Endothelial cell of umbilical vein (primary cell): ENCODE measurements at regions not wholly inside any gene's neighbourhood (a gene's known extent, or its start where the extent isn't known, plus 50 kb on each side); places are given as distances from the start of the nearest gene placed in this dataset.
A peak's percentile ranks its signal among the peaks of the same experiment; 100 is the strongest.

Source experiments
- BruUV-seq: library from RNA; stranded (reverse); fragments of 400-500 nt; replicated peaks from 2 replicates; lab custom pipeline; 2021; lab: Mats Ljungman, UMichigan
- CTCF ChIA-PET: fragments of 300-600, 350-600 bp; sonication (Branson Sonifier 250); formaldehyde crosslinking; loops from one replicate; lab custom pipeline; 2021; ENCODE audit warnings: antibody characterized with exemption, inconsistent platforms; lab: Charles Lee
- POLR2A ChIA-PET: fragments of 300-600, 350-600 bp; sonication (Branson Sonifier 250); formaldehyde crosslinking; loops from one replicate; lab custom pipeline; 2021; ENCODE audit warnings: antibody characterized with exemption, inconsistent platforms; lab: Charles Lee
- DNase-seq: peaks from one replicate; pipeline ENCODE4 v3.0.0-alpha.2; 2011; ENCODE audit warnings: low read depth, low spot score
- FAIRE-seq: peaks from 2 replicates; lab custom pipeline; 2011; peaks lifted over from hg19 to GRCh38; lab: Jason Lieb, UNC
- H2AFZ ChIP-seq: 2 replicates; pipeline ENCODE4 v1.6.0; 2012; ENCODE audit warnings: low read depth, low read length, control low read depth, inconsistent platforms
- H3K27ac ChIP-seq: 2 replicates; pipeline ENCODE4 v1.5.1; 2011; ENCODE audit warnings: low read depth, mild to moderate bottlenecking, control low read depth, low read length, moderate library complexity; ENCODE audit not compliant: insufficient read depth
- H3K27me3 ChIP-seq, 2 experiments: 2 replicates each; pipeline versions ENCODE4 v1.6.0 to v1.6.1; 2011; ENCODE audit warnings: low read length in 2 of 2, mixed read lengths in 1 of 2; ENCODE audit not compliant: control insufficient read depth in 2 of 2, insufficient read depth in 2 of 2
- H3K36me3 ChIP-seq, 2 experiments: 2 replicates in 1 of 2; 3 replicates in 1 of 2; pipeline ENCODE4 v1.5.1; 2011; ENCODE audit warnings: low read length in 2 of 2, mild to moderate bottlenecking in 1 of 2, moderate library complexity in 1 of 2; ENCODE audit not compliant: control insufficient read depth in 2 of 2, insufficient read depth in 2 of 2; ENCODE audit errors: extremely low read depth in 1 of 2
- H3K4me1 ChIP-seq: 3 replicates; pipeline ENCODE4 v1.5.1; 2011; ENCODE audit warnings: mild to moderate bottlenecking, low read length; ENCODE audit not compliant: control insufficient read depth, insufficient read depth; ENCODE audit errors: extremely low read depth
- H3K4me2 ChIP-seq: 2 replicates; pipeline ENCODE4 v1.6.1; 2011; ENCODE audit warnings: low read length, control low read depth, mixed read lengths; ENCODE audit not compliant: insufficient read depth
- H3K4me3 ChIP-seq, 3 experiments: fragments of 200-600 bp in 1 of 3; sonication (generic), shearing (Covaris generic) in 1 of 3; replicated peaks in 1 of 3; 2 replicates each; pipeline ENCODE4 v1.5.1; 2011 to 2016; ENCODE audit warnings: control low read depth in 3 of 3, low read length in 3 of 3, mild to moderate bottlenecking in 2 of 3, inconsistent platforms in 1 of 3, low read depth in 1 of 3, moderate library complexity in 1 of 3; ENCODE audit not compliant: insufficient read depth in 1 of 3
- H3K79me2 ChIP-seq: 2 replicates; pipeline ENCODE4 v1.6.0; 2012; ENCODE audit warnings: low read length, inconsistent platforms; ENCODE audit not compliant: control insufficient read depth, insufficient read depth
- H3K9ac ChIP-seq: replicated peaks from 2 replicates; pipeline ENCODE3; 2011; ENCODE audit warnings: low read length, control low read depth; ENCODE audit not compliant: insufficient read depth; ENCODE audit errors: extremely low read depth
- H3K9me1 ChIP-seq: replicated peaks from 3 replicates; pipeline ENCODE4 v1.6.0; 2011; ENCODE audit warnings: mild to moderate bottlenecking, low read length; ENCODE audit not compliant: control insufficient read depth, insufficient read depth; ENCODE audit errors: extremely low read depth
- H3K9me3 ChIP-seq: replicated peaks from 2 replicates; pipeline ENCODE4 v1.5.1; 2012; ENCODE audit warnings: low read length, inconsistent platforms; ENCODE audit not compliant: control insufficient read depth, insufficient read depth
- H4K20me1 ChIP-seq: replicated peaks from 2 replicates; pipeline ENCODE3; 2011; ENCODE audit warnings: mild to moderate bottlenecking, low read length; ENCODE audit not compliant: control insufficient read depth, insufficient read depth; ENCODE audit errors: extremely low read depth
- EZH2 ChIP-seq: IDR thresholded peaks from 2 replicates; pipeline ENCODE4 v1.6.1; 2012; ENCODE audit warnings: borderline replicate concordance, low read depth, mild to moderate bottlenecking, moderate library complexity, low read length, inconsistent platforms; ENCODE audit not compliant: severe bottlenecking
- FOS ChIP-seq: IDR thresholded peaks from 2 replicates; pipeline ENCODE4 v1.6.1; 2011; ENCODE audit warnings: mild to moderate bottlenecking, low read length, moderate library complexity, borderline replicate concordance; ENCODE audit not compliant: insufficient read depth
- GATA2 ChIP-seq: IDR thresholded peaks from 2 replicates; pipeline ENCODE4 v1.7.0; 2011; ENCODE audit warnings: low read depth, mild to moderate bottlenecking, moderate library complexity, mixed read lengths, low read length; ENCODE audit not compliant: insufficient read length, insufficient read depth
- JUN ChIP-seq: IDR thresholded peaks from 2 replicates; pipeline ENCODE4 v1.6.1; 2011; ENCODE audit warnings: borderline replicate concordance, low read depth; ENCODE audit not compliant: insufficient read length, insufficient read depth
- MYC ChIP-seq: IDR thresholded peaks from one replicate; pipeline ENCODE4 v1.6.1; 2011; ENCODE audit warnings: mild to moderate bottlenecking, low read depth, low read length
- POLR2A ChIP-seq: IDR thresholded peaks from 2 replicates; pipeline ENCODE4 v1.6.1; 2012; ENCODE audit warnings: low read depth, mild to moderate bottlenecking, control low read depth, low read length
- POLR2AphosphoS5 ChIP-seq: IDR thresholded peaks from 2 replicates; pipeline ENCODE4 v1.6.1; 2012; ENCODE audit warnings: low read depth, mild to moderate bottlenecking, control low read depth, low read length, moderate library complexity; ENCODE audit not compliant: insufficient read depth
- dilution Hi-C: fragments of 300-500 bp; cut with MboI; formaldehyde crosslinking; loops from one replicate; pipeline ENCODE4 v1.15.0; 2019; ENCODE audit warnings: low sequenced_read_pairs; ENCODE audit not compliant: extremely low pct_ligation_motif_present
- intact Hi-C: fragments of 100-400 bp; cut with micrococcal nuclease; formaldehyde crosslinking; loops from one replicate; pipeline ENCODE4 v1.10.0; 2022

GRCh38 chr5:40333459-40334241 is 346.1 kb upstream of the PTGER4 start:
- DNase-seq: peak; percentile 90
- Histone ChIP-seq H3K4me1 (peaks cover 20% of the 10 kb centered on the region), H4K20me1 (no peaks in the 10 kb centered on the region), H3K9me3 (no peaks in the 10 kb centered on the region), H2AFZ (no peak overlapping the region), H3K9ac (peak overlapping the region; percentile 42), H3K79me2 (no peaks in the 10 kb centered on the region), H3K4me3 (no peak overlapping the region), H3K9me1 (no peaks in the 10 kb centered on the region), H3K4me2 (peak overlapping the region; percentile 66), H3K27me3 (no peaks in the 10 kb centered on the region), H3K27ac (peak overlapping the region; percentile 70), H3K36me3 (no peaks in the 10 kb centered on the region)
- dilution Hi-C loops: no loop called here
- intact Hi-C loops: loop anchor here (1.0 to 5.0 kb wide), 12 partner anchors 51 to 401 kb away; partner anchors contain the start of gene PTGER4
- ChIA-PET CTCF (interaction anchor here (1.2 to 2.1 kb wide), 9 partner anchors 11 to 757 kb away, joined by 3 to 9 read pairs (median 4); no protein-coding TSS in a partner anchor), POLR2A (interaction anchor here (0.6 to 1.4 kb wide), 3 partner anchors 346 to 465 kb away, joined by 3 to 9 read pairs (median 7); partner anchors contain the start of gene PTGER4)
- TSS peak; percentile 89 for BruUV-seq
- peak; percentile 71 for FAIRE-seq
- no peak for TF ChIP-seq EZH2
- TF ChIP-seq JUN: peak; percentile 75
- TF ChIP-seq POLR2AphosphoS5: peak; percentile 44
- peak; percentile 54 for TF ChIP-seq POLR2A
- TF ChIP-seq FOS: peak; percentile 82

GRCh38 chr5:40332970-40333369 is 346.7 kb upstream of the PTGER4 start:
- peak overlapping the region; percentile 70 for H3K27ac ChIP-seq
- H4K20me1 ChIP-seq: no peaks in the 10 kb centered on the region
- no peaks in the 10 kb centered on the region for H3K9me3 ChIP-seq
- no peak overlapping the region for H3K4me3 ChIP-seq
- H3K4me1 ChIP-seq: peaks cover 20% of the 10 kb centered on the region
- no peaks in the 10 kb centered on the region for H3K9me1 ChIP-seq
- ChIA-PET POLR2A (interaction anchor here (0.6 to 1.4 kb wide), 2 partner anchors 346 to 466 kb away, joined by 3 to 9 read pairs; partner anchors contain the start of gene PTGER4), CTCF (interaction anchor here (1.2 to 2.1 kb wide), 7 partner anchors 12 to 756 kb away, joined by 3 to 9 read pairs (median 4); no protein-coding TSS in a partner anchor)
- dilution Hi-C loops: no loop called here
- FAIRE-seq: peak; percentile 44
- H3K79me2 ChIP-seq: no peaks in the 10 kb centered on the region
- H2AFZ ChIP-seq: no peak overlapping the region
- DNase-seq: peak; percentile 73
- peak overlapping the region; percentile 24 for H3K9ac ChIP-seq
- no peaks in the 10 kb centered on the region for H3K27me3 ChIP-seq
- peak overlapping the region; percentile 66 for H3K4me2 ChIP-seq
- intact Hi-C loops: loop anchor here (1.0 to 5.0 kb wide), 12 partner anchors 52 to 402 kb away; partner anchors contain the start of gene PTGER4
- TF ChIP-seq FOS (peak; percentile 30), MYC (no peak), JUN (peak; percentile 74), GATA2 (peak; percentile 86)
- BruUV-seq: TSS peak; percentile 82
- no peaks in the 10 kb centered on the region for H3K36me3 ChIP-seq
